ENCODE measurements at regions not wholly inside any gene's neighbourhood (a gene's known extent, or its start where the extent isn't known, plus 50 kb on each side); places are given as distances from the start of the nearest gene placed in this dataset.

DNA sequence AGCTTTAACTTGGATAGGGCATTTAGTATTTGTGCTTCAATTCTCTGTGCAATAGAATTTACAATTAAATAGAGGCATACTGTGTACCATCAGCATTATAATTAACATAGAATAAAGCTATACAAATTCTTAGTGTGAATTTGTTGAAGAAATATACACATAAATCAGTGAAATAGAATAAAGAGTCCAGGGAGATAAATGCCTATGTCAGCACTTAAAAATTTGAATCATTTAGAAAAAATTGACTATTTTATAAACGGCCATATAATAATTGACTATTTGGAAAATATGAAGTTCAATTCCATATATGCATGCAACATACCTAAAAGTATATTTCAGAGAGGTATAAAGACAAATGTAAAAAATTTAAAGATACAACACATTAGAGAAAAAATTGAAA, 348.7 kb downstream of the NR4A2 start:
- no peak for FAIRE-seq
- dilution Hi-C loops (cut with MboI; ENCODE audit: extremely low pct_ligation_motif_present, low sequenced_read_pairs) (no loop called here), intact Hi-C loops (cut with micrococcal nuclease) (no loop called here)
- ChIA-PET POLR2A (no interaction called here), CTCF (no interaction called here)
- DNase-seq (ENCODE audit: low read depth, low spot score), result no peak
- H2AFZ ChIP-seq (ENCODE audit: low read depth, low read length), result no peak overlapping the region
- BruUV-seq (replicated peaks), result no TSS peak
- H3K4me3 ChIP-seq (replicated peaks in 1 of 3; ENCODE audit: insufficient read depth in 1 of 3, low read depth in 1 of 3, low read length in 3 of 3), result no peak overlapping the region
- no peaks in the 10 kb centered on the region for H3K4me1 ChIP-seq (ENCODE audit: control insufficient read depth, extremely low read depth, insufficient read depth, low read length)
- H3K36me3 ChIP-seq (ENCODE audit: control insufficient read depth in 2 of 2, extremely low read depth in 1 of 2, insufficient read depth in 2 of 2, low read length in 2 of 2), result no peaks in the 10 kb centered on the region
- no peak overlapping the region for H3K27ac ChIP-seq (ENCODE audit: insufficient read depth, low read depth, low read length)
- no peaks in the 10 kb centered on the region for H3K9me3 ChIP-seq (replicated peaks; ENCODE audit: control insufficient read depth, insufficient read depth, low read length)
- no peaks in the 10 kb centered on the region for H3K9me1 ChIP-seq (replicated peaks; ENCODE audit: control insufficient read depth, extremely low read depth, insufficient read depth, low read length)
- no peak overlapping the region for H3K9ac ChIP-seq (replicated peaks; ENCODE audit: extremely low read depth, insufficient read depth, low read length)
- H3K27me3 ChIP-seq (ENCODE audit: control insufficient read depth in 2 of 2, insufficient read depth in 2 of 2, low read length in 2 of 2), result no peaks in the 10 kb centered on the region
- H3K4me2 ChIP-seq (ENCODE audit: insufficient read depth, low read length), result no peak overlapping the region
- H3K79me2 ChIP-seq (ENCODE audit: control insufficient read depth, insufficient read depth, low read length), result no peaks in the 10 kb centered on the region
- TF ChIP-seq POLR2AphosphoS5 (IDR thresholded peaks at IDR 0.05; ENCODE audit: insufficient read depth, low read depth, low read length), result no peak
- no peak for TF ChIP-seq GATA2 (IDR thresholded peaks at IDR 0.05; ENCODE audit: insufficient read depth, insufficient read length, low read depth, low read length)
- TF ChIP-seq EZH2 (IDR thresholded peaks at IDR 0.05; ENCODE audit: borderline replicate concordance, low read depth, low read length, severe bottlenecking), result no peak
- no peak for TF ChIP-seq JUN (IDR thresholded peaks at IDR 0.05; ENCODE audit: borderline replicate concordance, insufficient read depth, insufficient read length, low read depth)
- TF ChIP-seq, protein P1, sequence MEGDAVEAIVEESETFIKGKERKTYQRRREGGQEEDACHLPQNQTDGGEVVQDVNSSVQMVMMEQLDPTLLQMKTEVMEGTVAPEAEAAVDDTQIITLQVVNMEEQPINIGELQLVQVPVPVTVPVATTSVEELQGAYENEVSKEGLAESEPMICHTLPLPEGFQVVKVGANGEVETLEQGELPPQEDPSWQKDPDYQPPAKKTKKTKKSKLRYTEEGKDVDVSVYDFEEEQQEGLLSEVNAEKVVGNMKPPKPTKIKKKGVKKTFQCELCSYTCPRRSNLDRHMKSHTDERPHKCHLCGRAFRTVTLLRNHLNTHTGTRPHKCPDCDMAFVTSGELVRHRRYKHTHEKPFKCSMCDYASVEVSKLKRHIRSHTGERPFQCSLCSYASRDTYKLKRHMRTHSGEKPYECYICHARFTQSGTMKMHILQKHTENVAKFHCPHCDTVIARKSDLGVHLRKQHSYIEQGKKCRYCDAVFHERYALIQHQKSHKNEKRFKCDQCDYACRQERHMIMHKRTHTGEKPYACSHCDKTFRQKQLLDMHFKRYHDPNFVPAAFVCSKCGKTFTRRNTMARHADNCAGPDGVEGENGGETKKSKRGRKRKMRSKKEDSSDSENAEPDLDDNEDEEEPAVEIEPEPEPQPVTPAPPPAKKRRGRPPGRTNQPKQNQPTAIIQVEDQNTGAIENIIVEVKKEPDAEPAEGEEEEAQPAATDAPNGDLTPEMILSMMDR (IDR thresholded peaks at IDR 0.05; ENCODE audit: extremely low read depth in 1 of 2, insufficient read depth in 1 of 2, low read depth in 1 of 2, low read length in 2 of 2), result no peak
- TF ChIP-seq MYC (IDR thresholded peaks at IDR 0.05; ENCODE audit: low read depth, low read length), result no peak
- TF ChIP-seq POLR2A (IDR thresholded peaks at IDR 0.05; ENCODE audit: low read depth, low read length), result no peak
- TF ChIP-seq FOS (IDR thresholded peaks at IDR 0.05; ENCODE audit: borderline replicate concordance, insufficient read depth, low read length), result no peak
- TF ChIP-seq, protein P2, sequence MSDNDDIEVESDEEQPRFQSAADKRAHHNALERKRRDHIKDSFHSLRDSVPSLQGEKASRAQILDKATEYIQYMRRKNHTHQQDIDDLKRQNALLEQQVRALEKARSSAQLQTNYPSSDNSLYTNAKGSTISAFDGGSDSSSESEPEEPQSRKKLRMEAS (IDR thresholded peaks at IDR 0.05; ENCODE audit: insufficient read depth, insufficient read length), result no peak
- no peaks in the 10 kb centered on the region for H4K20me1 ChIP-seq (replicated peaks; ENCODE audit: control insufficient read depth, extremely low read depth, insufficient read depth, low read length)
